ENCODE measurements at regions not wholly inside any gene's neighbourhood (a gene's known extent, or its start where the extent isn't known, plus 50 kb on each side); places are given as distances from the start of the nearest gene placed in this dataset.
"Not testable (repeated sequence)": the region's sequence is repeated elsewhere in the genome, so short reads cannot be mapped to it uniquely, and the experiment has no call there.

GRCh38 chr22:49689255-49689770, 138.4 kb downstream of the BRD1 start:
- no peak overlapping the region for H3K9ac ChIP-seq (ENCODE audit: low read depth in 1 of 2, low read length in 2 of 2)
- H3K4me3 ChIP-seq (ENCODE audit: low read length in 2 of 2), result no peak overlapping the region
- no peaks in the 10 kb centered on the region for H3K9me3 ChIP-seq (ENCODE audit: control insufficient read depth in 2 of 2, low read length in 2 of 2)
- H3K36me3 ChIP-seq (ENCODE audit: control insufficient read depth in 2 of 2, insufficient read depth in 2 of 2, low read length in 2 of 2), result no peaks in the 10 kb centered on the region
- H3K27me3 ChIP-seq (ENCODE audit: control insufficient read depth in 2 of 2, insufficient read depth in 2 of 2, low read length in 2 of 2), result no peaks in the 10 kb centered on the region
- H3K27ac ChIP-seq (ENCODE audit: low read depth in 2 of 2, low read length in 2 of 2), result no peak overlapping the region
- no peaks in the 10 kb centered on the region for H3K4me1 ChIP-seq (ENCODE audit: control insufficient read depth in 2 of 2, insufficient read depth in 2 of 2, low read length in 2 of 2)

- Histone ChIP-seq H3K9me3 (ENCODE audit: control insufficient read depth in 2 of 2, low read length in 2 of 2) (no peaks in the 10 kb centered on the region), H3K36me3 (ENCODE audit: control insufficient read depth in 2 of 2, insufficient read depth in 2 of 2, low read length in 2 of 2) (no peaks in the 10 kb centered on the region), H3K27ac (ENCODE audit: low read depth in 2 of 2, low read length in 2 of 2) (no peak overlapping the region), H3K4me3 (ENCODE audit: low read length in 2 of 2) (no peak overlapping the region), H3K4me1 (ENCODE audit: control insufficient read depth in 2 of 2, insufficient read depth in 2 of 2, low read length in 2 of 2) (no peaks in the 10 kb centered on the region), H3K27me3 (ENCODE audit: control insufficient read depth in 2 of 2, insufficient read depth in 2 of 2, low read length in 2 of 2) (no peaks in the 10 kb centered on the region), H3K9ac (ENCODE audit: low read depth in 1 of 2, low read length in 2 of 2) (no peak overlapping the region)
These were observed 139.0 kb downstream of the BRD1 start for GRCh38 chr22:49688516-49689254.

- H3K4me1 ChIP-seq (ENCODE audit: control insufficient read depth in 2 of 2, insufficient read depth in 2 of 2, low read length in 2 of 2), result no peaks in the 10 kb centered on the region
These were observed 139.7 kb downstream of the BRD1 start for GRCh38 chr22:49687786-49688515.

GRCh38 chr22:49687333-49687732, 140.3 kb downstream of the BRD1 start:
- no peaks in the 10 kb centered on the region for H3K4me1 ChIP-seq (ENCODE audit: control insufficient read depth in 2 of 2, insufficient read depth in 2 of 2, low read length in 2 of 2)
- H3K27me3 ChIP-seq (ENCODE audit: control insufficient read depth in 2 of 2, insufficient read depth in 2 of 2, low read length in 2 of 2), result no peaks in the 10 kb centered on the region
- no peaks in the 10 kb centered on the region for H3K9me3 ChIP-seq (ENCODE audit: control insufficient read depth in 2 of 2, low read length in 2 of 2)
- no peak overlapping the region for H3K4me3 ChIP-seq (ENCODE audit: low read length in 2 of 2)
- no peaks in the 10 kb centered on the region for H3K36me3 ChIP-seq (ENCODE audit: control insufficient read depth in 2 of 2, insufficient read depth in 2 of 2, low read length in 2 of 2)
- no peak overlapping the region for H3K27ac ChIP-seq (ENCODE audit: low read depth in 2 of 2, low read length in 2 of 2)
- no peak overlapping the region for H3K9ac ChIP-seq (ENCODE audit: low read depth in 1 of 2, low read length in 2 of 2)

More at GRCh38 chr22:49687786-49688515, 139.7 kb downstream of the BRD1 start:
- Histone ChIP-seq H3K9ac (ENCODE audit: low read depth in 1 of 2, low read length in 2 of 2) (no peak overlapping the region), H3K36me3 (ENCODE audit: control insufficient read depth in 2 of 2, insufficient read depth in 2 of 2, low read length in 2 of 2) (no peaks in the 10 kb centered on the region), H3K27me3 (ENCODE audit: control insufficient read depth in 2 of 2, insufficient read depth in 2 of 2, low read length in 2 of 2) (no peaks in the 10 kb centered on the region), H3K4me3 (ENCODE audit: low read length in 2 of 2) (no peak overlapping the region), H3K27ac (ENCODE audit: low read depth in 2 of 2, low read length in 2 of 2) (no peak overlapping the region), H3K9me3 (ENCODE audit: control insufficient read depth in 2 of 2, low read length in 2 of 2) (no peaks in the 10 kb centered on the region)

GRCh38 chr22:49686495-49687219, 141.0 kb downstream of the BRD1 start:
- Histone ChIP-seq H3K4me1 (ENCODE audit: control insufficient read depth in 2 of 2, insufficient read depth in 2 of 2, low read length in 2 of 2) (no peaks in the 10 kb centered on the region), H3K9ac (ENCODE audit: low read depth in 1 of 2, low read length in 2 of 2) (no peak overlapping the region), H3K27ac (ENCODE audit: low read depth in 2 of 2, low read length in 2 of 2) (no peak overlapping the region), H3K9me3 (ENCODE audit: control insufficient read depth in 2 of 2, low read length in 2 of 2) (no peaks in the 10 kb centered on the region), H3K36me3 (ENCODE audit: control insufficient read depth in 2 of 2, insufficient read depth in 2 of 2, low read length in 2 of 2) (no peaks in the 10 kb centered on the region), H3K4me3 (ENCODE audit: low read length in 2 of 2) (no peak overlapping the region), H3K27me3 (ENCODE audit: control insufficient read depth in 2 of 2, insufficient read depth in 2 of 2, low read length in 2 of 2) (no peaks in the 10 kb centered on the region)

GRCh38 chr22:49685686-49686085, 142.0 kb downstream of the BRD1 start:
- Histone ChIP-seq H3K4me3 (ENCODE audit: low read length in 2 of 2) (no peak overlapping the region), H3K9ac (ENCODE audit: low read depth in 1 of 2, low read length in 2 of 2) (no peak overlapping the region), H3K9me3 (ENCODE audit: control insufficient read depth in 2 of 2, low read length in 2 of 2) (no peaks in the 10 kb centered on the region), H3K27ac (ENCODE audit: low read depth in 2 of 2, low read length in 2 of 2) (no peak overlapping the region), H3K27me3 (ENCODE audit: control insufficient read depth in 2 of 2, insufficient read depth in 2 of 2, low read length in 2 of 2) (no peaks in the 10 kb centered on the region), H3K4me1 (ENCODE audit: control insufficient read depth in 2 of 2, insufficient read depth in 2 of 2, low read length in 2 of 2) (no peaks in the 10 kb centered on the region), H3K36me3 (ENCODE audit: control insufficient read depth in 2 of 2, insufficient read depth in 2 of 2, low read length in 2 of 2) (no peaks in the 10 kb centered on the region)

- Histone ChIP-seq H3K9me3 (ENCODE audit: control insufficient read depth in 2 of 2, low read length in 2 of 2) (no peaks in the 10 kb centered on the region), H3K36me3 (ENCODE audit: control insufficient read depth in 2 of 2, insufficient read depth in 2 of 2, low read length in 2 of 2) (no peaks in the 10 kb centered on the region), H3K27me3 (ENCODE audit: control insufficient read depth in 2 of 2, insufficient read depth in 2 of 2, low read length in 2 of 2) (no peaks in the 10 kb centered on the region), H3K27ac (ENCODE audit: low read depth in 2 of 2, low read length in 2 of 2) (no peak overlapping the region), H3K4me1 (ENCODE audit: control insufficient read depth in 2 of 2, insufficient read depth in 2 of 2, low read length in 2 of 2) (no peaks in the 10 kb centered on the region), H3K4me3 (ENCODE audit: low read length in 2 of 2) (no peak overlapping the region), H3K9ac (ENCODE audit: low read depth in 1 of 2, low read length in 2 of 2) (no peak overlapping the region)
These were observed 142.6 kb downstream of the BRD1 start for GRCh38 chr22:49685116-49685515.

GRCh38 chr22:49683032-49683431, 144.6 kb downstream of the BRD1 start:
- H3K36me3 ChIP-seq (ENCODE audit: control insufficient read depth in 2 of 2, insufficient read depth in 2 of 2, low read length in 2 of 2), result no peaks in the 10 kb centered on the region
- H3K4me3 ChIP-seq (ENCODE audit: low read length in 2 of 2), result no peak overlapping the region
- no peaks in the 10 kb centered on the region for H3K27me3 ChIP-seq (ENCODE audit: control insufficient read depth in 2 of 2, insufficient read depth in 2 of 2, low read length in 2 of 2)
- H3K9ac ChIP-seq (ENCODE audit: low read depth in 1 of 2, low read length in 2 of 2), result no peak overlapping the region
- no peaks in the 10 kb centered on the region for H3K4me1 ChIP-seq (ENCODE audit: control insufficient read depth in 2 of 2, insufficient read depth in 2 of 2, low read length in 2 of 2)
- H3K27ac ChIP-seq (ENCODE audit: low read depth in 2 of 2, low read length in 2 of 2), result no peak overlapping the region
- H3K9me3 ChIP-seq (ENCODE audit: control insufficient read depth in 2 of 2, low read length in 2 of 2), result no peaks in the 10 kb centered on the region

- H3K9me3 ChIP-seq (ENCODE audit: control insufficient read depth in 2 of 2, low read length in 2 of 2); H3K27me3 ChIP-seq (ENCODE audit: control insufficient read depth in 2 of 2, insufficient read depth in 2 of 2, low read length in 2 of 2); H3K36me3 ChIP-seq (ENCODE audit: control insufficient read depth in 2 of 2, insufficient read depth in 2 of 2, low read length in 2 of 2); H3K4me1 ChIP-seq (ENCODE audit: control insufficient read depth in 2 of 2, insufficient read depth in 2 of 2, low read length in 2 of 2); H3K27ac ChIP-seq (ENCODE audit: low read depth in 2 of 2, low read length in 2 of 2); H3K9ac ChIP-seq (ENCODE audit: low read depth in 1 of 2, low read length in 2 of 2); H3K4me3 ChIP-seq (ENCODE audit: low read length in 2 of 2): not testable (repeated sequence)
These were observed 146.9 kb downstream of the BRD1 start for GRCh38 chr22:49680819-49681218.

- peaks cover 0 to 3% of the 10 kb centered on the region in 2 donors for H3K27me3 ChIP-seq (ENCODE audit: control insufficient read depth in 2 of 2, insufficient read depth in 2 of 2, low read length in 2 of 2)
- H3K9ac ChIP-seq (ENCODE audit: low read depth in 1 of 2, low read length in 2 of 2), result no peak overlapping the region
- H3K27ac ChIP-seq (ENCODE audit: low read depth in 2 of 2, low read length in 2 of 2), result no peak overlapping the region
- H3K4me1 ChIP-seq (ENCODE audit: control insufficient read depth in 2 of 2, insufficient read depth in 2 of 2, low read length in 2 of 2), result no peaks in the 10 kb centered on the region
- no peaks in the 10 kb centered on the region for H3K36me3 ChIP-seq (ENCODE audit: control insufficient read depth in 2 of 2, insufficient read depth in 2 of 2, low read length in 2 of 2)
- no peak overlapping the region for H3K4me3 ChIP-seq (ENCODE audit: low read length in 2 of 2)
- no peaks in the 10 kb centered on the region for H3K9me3 ChIP-seq (ENCODE audit: control insufficient read depth in 2 of 2, low read length in 2 of 2)
These were observed 148.9 kb downstream of the BRD1 start for GRCh38 chr22:49678842-49679170.
